K562 (cell line): ENCODE measurements at regions not wholly inside any gene's neighbourhood (a gene's known extent, or its start where the extent isn't known, plus 50 kb on each side); places are given as distances from the start of the nearest gene placed in this dataset.

Source experiments
- BACH1 ChIP-seq: fragments of 200-800 bp; sonication (Bioruptor generic); IDR thresholded peaks from 2 replicates; pipeline ENCODE4 v1.6.1; 2016; ENCODE audit warnings: missing genetic modification characterization, missing compliant biosample characterization
- CBX3 ChIP-seq, 2 experiments: IDR thresholded peaks; 1 replicate in 1 of 2; 2 replicates in 1 of 2; pipeline ENCODE4 v1.6.1; 2012; ENCODE audit warnings: inconsistent platforms in 2 of 2, low read length in 2 of 2, borderline replicate concordance in 1 of 2, control low read depth in 1 of 2
- ELF4 ChIP-seq: fragments of 450-650 bp; formaldehyde crosslinking; IDR thresholded peaks from 2 replicates; pipeline ENCODE4 v1.4.0; 2022; ENCODE audit warnings: missing genetic modification characterization
- FIP1L1 ChIP-seq: fragments of 200-400 bp; formaldehyde crosslinking; IDR thresholded peaks from 2 replicates; pipeline ENCODE4 v1.6.1; 2018; ENCODE audit warnings: mild to moderate bottlenecking, low read depth, low read length; ENCODE audit not compliant: poor library complexity, severe bottlenecking
- KDM5B ChIP-seq: fragments of 200-600 bp; sonication (generic); IDR thresholded peaks from 2 replicates; pipeline ENCODE4 v1.6.1; 2012; ENCODE audit warnings: low read depth, mild to moderate bottlenecking, moderate library complexity, low read length, control low read depth, inconsistent platforms; ENCODE audit not compliant: insufficient replicate concordance
- KLF16 ChIP-seq: IDR thresholded peaks from 2 replicates; pipeline ENCODE4 v1.6.1; 2016; ENCODE audit warnings: antibody characterized with exemption
- MCM5 ChIP-seq: fragments of 450-650 bp; IDR thresholded peaks from 2 replicates; pipeline ENCODE4 v1.6.1; 2016; ENCODE audit warnings: low read depth
- NELFE ChIP-seq: IDR thresholded peaks from 2 replicates; pipeline ENCODE4 v1.6.1; 2011; ENCODE audit warnings: mild to moderate bottlenecking; ENCODE audit not compliant: insufficient read depth, insufficient read length
- RBBP5 ChIP-seq: fragments of 200-600 bp; sonication (generic); IDR thresholded peaks from 2 replicates; pipeline ENCODE4 v1.6.1; 2012; ENCODE audit warnings: borderline replicate concordance, mild to moderate bottlenecking, low read length, control low read depth, inconsistent platforms; ENCODE audit not compliant: insufficient read depth, poor library complexity, severe bottlenecking
- RBM15 ChIP-seq: fragments of 200-400 bp; formaldehyde crosslinking; IDR thresholded peaks from 2 replicates; pipeline ENCODE4 v1.6.1; 2018; ENCODE audit warnings: mild to moderate bottlenecking, low read length, moderate library complexity; ENCODE audit not compliant: insufficient read depth
- SMAD3 ChIP-seq: fragments of 450-650 bp; formaldehyde crosslinking; conservative IDR thresholded peaks from 2 replicates; pipeline ENCODE4 v1.4.0; 2020; ENCODE audit warnings: mild to moderate bottlenecking
- SUPT5H ChIP-seq: fragments of 450-650 bp; IDR thresholded peaks from 2 replicates; pipeline ENCODE4 v1.6.1; 2016
- THRAP3 ChIP-seq: fragments of 450-650 bp; IDR thresholded peaks from 2 replicates; pipeline ENCODE4 v1.6.1; 2016; ENCODE audit warnings: mild to moderate bottlenecking, inconsistent platforms, borderline replicate concordance
- ZBED1 ChIP-seq: IDR thresholded peaks from 2 replicates; pipeline ENCODE4 v1.6.1; 2014
- ZFP36 ChIP-seq: fragments of 150-350 bp; IDR thresholded peaks from 2 replicates; pipeline ENCODE4 v1.6.1; 2018; ENCODE audit warnings: low read length, low read depth; ENCODE audit not compliant: partially characterized antibody
- ZNF143 ChIP-seq: sonication (generic); formaldehyde crosslinking; IDR thresholded peaks from 2 replicates; pipeline ENCODE4 v1.9.0; 2022; ENCODE audit warnings: mild to moderate bottlenecking, missing genetic modification reagents
- ZNF253 ChIP-seq: fragments of 250-450 bp; sonication (Bioruptor Pico); conservative IDR thresholded peaks from 2 replicates; pipeline ENCODE4 v1.6.1; 2021; ENCODE audit warnings: mild to moderate bottlenecking
- ZNF263 ChIP-seq: sonication (generic); formaldehyde crosslinking; IDR thresholded peaks from 2 replicates; pipeline ENCODE4 v1.8.0; 2022; ENCODE audit warnings: mild to moderate bottlenecking, missing genetic modification reagents, borderline replicate concordance
- ZNF311 ChIP-seq: fragments of 250-450 bp; sonication (Bioruptor Pico); IDR thresholded peaks from 2 replicates; pipeline ENCODE4 v1.4.0; 2020; ENCODE audit warnings: mild to moderate bottlenecking, moderate library complexity
- ZNF408 ChIP-seq: fragments of 250-450 bp; sonication (Bioruptor Pico); IDR thresholded peaks from 2 replicates; pipeline ENCODE4 v1.4.0; 2020; ENCODE audit warnings: low read depth, mild to moderate bottlenecking, moderate library complexity
- ZNF445 ChIP-seq: fragments of 250-450 bp; sonication (Bioruptor Pico); IDR thresholded peaks from 2 replicates; pipeline ENCODE4 v1.4.0; 2020; ENCODE audit warnings: low read depth, mild to moderate bottlenecking, moderate library complexity
- ZNF507 ChIP-seq: conservative IDR thresholded peaks from 2 replicates; pipeline ENCODE4 v1.6.1; 2017; ENCODE audit warnings: missing genetic modification characterization, missing compliant biosample characterization
- ZNF780A ChIP-seq: fragments of 250-450 bp; sonication (Bioruptor Pico); IDR thresholded peaks from 2 replicates; pipeline ENCODE4 v1.5.0; 2021; ENCODE audit warnings: mild to moderate bottlenecking
- ZSCAN32 ChIP-seq: fragments of 450-650 bp; formaldehyde crosslinking; IDR thresholded peaks from 2 replicates; pipeline ENCODE4 v1.4.0; 2020; ENCODE audit warnings: mild to moderate bottlenecking, moderate library complexity
- TF ChIP-seq, protein P1 (sequence below): fragments of 450-650 bp; formaldehyde crosslinking; IDR thresholded peaks from 2 replicates; pipeline ENCODE4 v1.4.0; 2020; ENCODE audit warnings: mild to moderate bottlenecking, mixed read lengths
- TF ChIP-seq, protein P2 (sequence below), 2 experiments: fragments of 250-450 bp in 1 of 2; fragments of 450-650 bp in 1 of 2; sonication (Bioruptor Pico) in 1 of 2; IDR thresholded peaks; 2 replicates each; pipeline versions ENCODE4 v1.6.1 to v1.8.0; 2016 to 2021; ENCODE audit warnings: mild to moderate bottlenecking in 2 of 2, moderate library complexity in 2 of 2, missing compliant biosample characterization in 1 of 2, missing genetic modification characterization in 1 of 2
- TF ChIP-seq, protein P3 (sequence below): fragments of 450-650 bp; IDR thresholded peaks from 2 replicates; pipeline ENCODE4 v1.6.1; 2016; ENCODE audit warnings: missing biosample characterization, missing genetic modification characterization
- TF ChIP-seq, protein P4 (sequence below): sonication (generic); formaldehyde crosslinking; IDR thresholded peaks from 2 replicates; pipeline ENCODE4 v1.8.0; 2022; ENCODE audit warnings: mild to moderate bottlenecking, missing genetic modification reagents

DNA sequence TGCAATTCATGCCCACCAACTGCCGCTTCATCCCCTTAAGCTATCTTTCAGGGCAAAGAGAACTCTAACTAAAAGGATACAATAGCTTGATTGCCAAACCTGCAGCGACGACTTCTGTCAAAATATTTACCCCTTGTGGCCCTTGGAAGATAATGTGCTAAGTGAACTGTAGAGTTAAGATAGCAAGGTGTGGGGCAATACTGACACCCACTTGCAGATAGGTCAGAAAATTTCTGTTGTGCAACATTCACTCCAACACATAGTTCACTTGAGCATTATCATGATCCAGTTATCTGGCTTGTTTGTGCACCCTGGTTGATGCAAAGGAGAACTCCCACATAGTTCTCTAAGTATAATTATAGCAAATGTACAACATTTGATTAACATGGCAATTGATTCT lies 55.6 kb downstream of the RHOXF2B start (continued):
- no peak for TF ChIP-seq FIP1L1
- no peak for TF ChIP-seq ZNF143 (CRISPR knock-in tag)
- no peak for TF ChIP-seq NELFE
- TF ChIP-seq SUPT5H: no peak
- no peak for TF ChIP-seq ZNF408 (CRISPR knock-in tag)
- no peak for TF ChIP-seq RBM15
- no peak for TF ChIP-seq ZNF507 (tag)
- no peak for TF ChIP-seq KDM5B
- no peak for TF ChIP-seq ZNF445 (CRISPR knock-in tag)
- TF ChIP-seq MCM5: no peak
- TF ChIP-seq ZFP36: no peak
- TF ChIP-seq, protein P1, sequence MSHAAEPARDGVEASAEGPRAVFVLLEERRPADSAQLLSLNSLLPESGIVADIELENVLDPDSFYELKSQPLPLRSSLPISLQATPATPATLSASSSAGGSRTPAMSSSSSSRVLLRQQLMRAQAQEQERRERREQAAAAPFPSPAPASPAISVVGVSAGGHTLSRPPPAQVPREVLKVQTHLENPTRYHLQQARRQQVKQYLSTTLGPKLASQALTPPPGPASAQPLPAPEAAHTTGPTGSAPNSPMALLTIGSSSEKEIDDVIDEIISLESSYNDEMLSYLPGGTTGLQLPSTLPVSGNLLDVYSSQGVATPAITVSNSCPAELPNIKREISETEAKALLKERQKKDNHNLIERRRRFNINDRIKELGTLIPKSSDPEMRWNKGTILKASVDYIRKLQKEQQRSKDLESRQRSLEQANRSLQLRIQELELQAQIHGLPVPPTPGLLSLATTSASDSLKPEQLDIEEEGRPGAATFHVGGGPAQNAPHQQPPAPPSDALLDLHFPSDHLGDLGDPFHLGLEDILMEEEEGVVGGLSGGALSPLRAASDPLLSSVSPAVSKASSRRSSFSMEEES (CRISPR knock-in tag): no peak
- no peak for TF ChIP-seq CBX3 (IDR thresholded peaks at IDR 0.05; ENCODE audit: borderline replicate concordance in 1 of 2, low read length in 2 of 2)
- TF ChIP-seq THRAP3: no peak
- TF ChIP-seq, protein P2, sequence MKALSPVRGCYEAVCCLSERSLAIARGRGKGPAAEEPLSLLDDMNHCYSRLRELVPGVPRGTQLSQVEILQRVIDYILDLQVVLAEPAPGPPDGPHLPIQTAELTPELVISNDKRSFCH (CRISPR knock-in tag; IDR thresholded peaks at IDR 0.05): no peak
- TF ChIP-seq, protein P2 (tag; IDR thresholded peaks at IDR 0.05): no peak
- no peak for TF ChIP-seq SMAD3 (CRISPR knock-in tag)
- no peak for TF ChIP-seq ZNF311
- no peak for TF ChIP-seq RBBP5
- TF ChIP-seq ZBED1: no peak
- TF ChIP-seq KLF16: peak; percentile 93
- no peak for TF ChIP-seq ZSCAN32 (CRISPR knock-in tag)
- no peak for TF ChIP-seq BACH1 (tag)
- TF ChIP-seq ZNF780A (CRISPR knock-in tag): no peak
- TF ChIP-seq ZNF253 (CRISPR knock-in tag): no peak
- TF ChIP-seq ZNF263 (CRISPR knock-in tag): no peak
- no peak for TF ChIP-seq ELF4 (CRISPR knock-in tag)
- TF ChIP-seq, protein P3, sequence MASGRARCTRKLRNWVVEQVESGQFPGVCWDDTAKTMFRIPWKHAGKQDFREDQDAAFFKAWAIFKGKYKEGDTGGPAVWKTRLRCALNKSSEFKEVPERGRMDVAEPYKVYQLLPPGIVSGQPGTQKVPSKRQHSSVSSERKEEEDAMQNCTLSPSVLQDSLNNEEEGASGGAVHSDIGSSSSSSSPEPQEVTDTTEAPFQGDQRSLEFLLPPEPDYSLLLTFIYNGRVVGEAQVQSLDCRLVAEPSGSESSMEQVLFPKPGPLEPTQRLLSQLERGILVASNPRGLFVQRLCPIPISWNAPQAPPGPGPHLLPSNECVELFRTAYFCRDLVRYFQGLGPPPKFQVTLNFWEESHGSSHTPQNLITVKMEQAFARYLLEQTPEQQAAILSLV: peak; percentile 93
- TF ChIP-seq, protein P4, sequence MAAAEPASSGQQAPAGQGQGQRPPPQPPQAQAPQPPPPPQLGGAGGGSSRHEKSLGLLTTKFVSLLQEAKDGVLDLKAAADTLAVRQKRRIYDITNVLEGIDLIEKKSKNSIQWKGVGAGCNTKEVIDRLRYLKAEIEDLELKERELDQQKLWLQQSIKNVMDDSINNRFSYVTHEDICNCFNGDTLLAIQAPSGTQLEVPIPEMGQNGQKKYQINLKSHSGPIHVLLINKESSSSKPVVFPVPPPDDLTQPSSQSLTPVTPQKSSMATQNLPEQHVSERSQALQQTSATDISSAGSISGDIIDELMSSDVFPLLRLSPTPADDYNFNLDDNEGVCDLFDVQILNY (CRISPR knock-in tag): no peak
